COLO668 (cell line): ENCODE measurements at regions not wholly inside any gene's neighbourhood (a gene's known extent, or its start where the extent isn't known, plus 50 kb on each side); places are given as distances from the start of the nearest gene placed in this dataset.
"Not testable (repeated sequence)": the region's sequence is repeated elsewhere in the genome, so short reads cannot be mapped to it uniquely, and the experiment has no call there.

Source experiments
- DNase-seq: peaks from one replicate; lab custom pipeline; 2025; ENCODE audit not compliant: unreplicated experiment; lab: John Stamatoyannopoulos, UW

DNA sequence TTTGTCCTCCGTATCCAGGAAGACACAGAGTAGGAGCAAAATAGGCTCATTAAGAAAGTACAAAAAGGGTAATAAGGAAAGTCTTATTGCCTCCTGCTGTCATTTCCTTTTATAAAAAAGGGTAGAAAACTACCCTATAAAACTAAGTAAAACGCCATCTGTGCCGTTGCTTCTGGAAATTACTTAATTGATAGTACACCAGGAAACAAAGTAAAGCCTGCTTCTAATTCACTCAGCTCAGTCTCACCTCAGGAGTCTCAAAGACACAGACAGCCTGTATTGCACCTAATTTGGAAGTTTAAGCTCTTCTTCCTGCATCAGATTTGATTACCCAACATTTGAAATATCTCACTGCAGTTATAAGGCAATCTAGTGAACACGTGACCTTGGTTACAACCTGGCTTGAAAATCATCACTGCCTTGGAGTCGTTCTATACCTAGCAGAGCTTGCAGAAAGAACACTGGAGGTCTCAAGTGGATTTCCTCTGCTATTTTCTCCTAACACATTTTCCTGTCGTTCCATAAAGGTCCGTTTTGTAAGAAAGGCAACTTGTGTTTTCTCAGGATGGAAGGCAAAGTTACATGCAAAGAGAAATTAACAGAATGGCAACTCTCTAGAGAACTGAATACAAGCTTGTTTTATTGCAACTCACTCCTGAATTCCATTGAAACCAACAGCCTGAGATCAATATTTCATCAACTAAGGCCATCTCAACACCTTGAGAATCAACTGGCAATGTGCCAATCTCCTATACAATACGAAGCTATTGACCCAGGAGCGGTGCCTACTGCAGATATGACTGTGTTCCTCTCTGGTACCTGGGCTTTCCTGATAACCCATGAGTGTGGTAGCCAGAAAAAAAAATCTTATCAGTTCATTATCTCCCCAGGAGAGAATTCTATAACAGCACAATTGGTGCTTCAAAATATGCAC is 203.3 kb upstream of the LMCD1 start:
- peak; percentile 17 for DNase-seq

GRCh38 chr3:8301977-8302735 is 199.5 kb upstream of the LMCD1 start:
- DNase-seq, result no peak

DNA sequence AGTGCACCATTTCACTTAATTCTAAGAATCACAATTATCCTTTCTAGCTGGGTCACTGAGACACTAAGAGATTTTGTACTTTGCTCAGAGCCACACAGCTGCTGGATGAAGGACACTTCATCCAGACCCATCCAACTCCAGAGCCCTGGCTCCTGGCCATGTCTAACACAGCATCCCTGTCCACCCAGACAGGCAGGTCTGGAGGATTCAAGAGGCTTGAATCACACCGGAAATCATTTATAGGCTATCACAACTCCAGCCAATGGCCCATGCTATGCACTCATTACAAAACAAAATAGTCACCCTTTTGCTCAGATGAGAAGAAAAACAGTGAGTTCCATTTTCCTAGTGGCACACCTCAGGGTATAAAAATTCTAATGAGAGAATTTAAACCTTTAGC is 198.2 kb upstream of the LMCD1 start:
- peak; percentile 22 for DNase-seq

GRCh38 chr3:8305371-8305770 is 196.3 kb upstream of the LMCD1 start:
- no peak for DNase-seq

DNA sequence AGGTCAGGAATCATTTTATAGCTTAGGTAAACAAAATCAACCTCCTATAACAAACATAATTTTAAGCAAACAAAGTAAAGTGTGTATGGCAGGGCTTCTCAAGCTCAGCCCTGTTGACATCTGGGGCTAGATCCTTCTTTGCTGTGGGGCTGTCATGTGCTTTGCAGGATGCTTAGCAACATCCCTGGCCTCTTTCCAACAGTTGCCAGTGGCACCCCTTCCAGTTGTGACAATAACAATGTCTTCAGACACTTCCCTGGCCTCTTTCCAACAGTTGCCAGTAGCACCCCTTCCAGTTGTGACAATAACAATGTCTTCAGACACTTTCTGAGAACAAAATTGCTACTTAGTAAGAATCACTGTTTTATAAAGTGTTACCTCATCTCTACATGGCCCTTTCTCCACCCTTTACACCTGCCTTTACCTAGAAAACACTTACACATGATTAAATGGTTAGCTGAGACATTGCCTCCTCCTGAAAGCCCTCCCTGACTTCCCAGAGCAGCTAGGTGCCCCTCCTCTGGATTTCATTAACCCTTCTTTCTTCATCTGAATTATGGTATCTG is 194.0 kb upstream of the LMCD1 start:
- DNase-seq, result peak; percentile 75

GRCh38 chr3:8311321-8311720 is 190.3 kb upstream of the LMCD1 start:
- DNase-seq, result no peak

DNA sequence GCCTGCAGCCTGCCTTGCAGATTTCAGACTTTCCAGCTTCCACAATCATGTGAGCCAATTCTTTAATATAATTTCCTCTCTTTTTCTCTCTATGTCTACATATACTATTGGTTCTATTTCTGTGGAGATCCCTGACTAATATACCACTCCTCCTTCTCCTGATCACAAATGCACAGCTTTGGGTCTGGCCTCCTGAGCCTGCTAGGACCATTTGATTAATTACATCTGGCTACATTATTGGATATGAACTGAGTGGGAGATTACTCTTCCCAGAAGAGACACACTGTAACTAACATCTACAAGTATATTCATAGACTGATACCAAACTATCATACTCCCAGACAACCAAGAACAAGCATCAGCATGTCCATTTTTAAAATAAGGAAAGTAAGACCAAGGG is 188.9 kb upstream of the LMCD1 start:
- DNase-seq, result no peak

DNA sequence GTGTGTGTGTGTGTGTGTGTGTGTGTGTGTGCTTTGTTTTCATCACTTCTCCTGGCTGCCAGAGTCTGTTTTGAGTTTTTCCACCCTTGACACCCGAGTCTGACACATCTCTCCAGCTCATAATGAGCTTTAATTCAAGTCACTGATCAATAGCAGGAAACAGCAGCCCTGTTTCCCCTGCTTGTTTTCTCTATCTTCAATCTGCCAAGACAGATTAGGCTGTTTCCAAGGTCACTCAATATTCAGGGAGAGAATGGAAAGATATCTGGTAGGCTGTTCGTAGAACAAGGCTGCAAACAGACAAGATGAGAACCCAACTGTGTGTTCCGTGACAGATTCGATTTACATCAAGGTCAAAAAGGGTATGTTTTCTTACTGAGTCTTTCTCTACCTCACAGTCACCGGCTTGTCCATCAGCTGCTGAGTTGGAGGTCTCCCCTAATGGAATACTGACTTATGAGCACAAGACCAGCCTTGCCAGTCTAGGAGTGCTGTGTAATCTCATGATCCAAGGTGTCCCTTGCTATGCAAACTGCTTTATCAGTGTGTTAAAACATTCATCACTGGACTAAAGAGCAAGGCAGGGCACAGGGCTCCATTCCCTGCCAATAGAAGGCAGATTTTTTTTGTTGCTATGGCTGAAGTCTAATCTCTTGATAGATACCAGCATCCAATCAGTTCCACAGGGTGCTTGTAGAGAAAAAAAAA is 187.9 kb upstream of the LMCD1 start:
- DNase-seq, result no peak

DNA sequence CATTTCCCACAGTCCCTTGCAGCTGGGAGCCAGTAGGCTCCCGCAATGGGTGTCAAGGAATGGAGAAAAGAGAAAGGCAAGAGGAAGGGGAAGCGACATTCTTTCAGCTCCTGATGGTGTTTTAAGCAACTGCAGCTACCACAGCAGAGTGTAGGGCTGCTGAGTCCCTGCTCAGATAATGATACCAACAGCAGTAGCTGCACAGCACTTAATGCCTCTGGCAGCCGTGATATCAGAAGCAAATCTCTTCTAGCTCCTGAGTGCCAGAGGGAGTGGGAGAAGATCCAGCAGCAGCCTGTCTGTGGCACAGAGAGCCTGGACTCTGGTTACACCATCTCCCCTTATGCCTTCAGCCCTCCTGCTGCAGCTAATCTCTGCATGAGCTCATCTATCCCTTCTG is 186.1 kb upstream of the LMCD1 start:
- not testable (repeated sequence) for DNase-seq

GRCh38 chr3:8317661-8318649 is 183.7 kb upstream of the LMCD1 start:
- peak; percentile 17 for DNase-seq

DNA sequence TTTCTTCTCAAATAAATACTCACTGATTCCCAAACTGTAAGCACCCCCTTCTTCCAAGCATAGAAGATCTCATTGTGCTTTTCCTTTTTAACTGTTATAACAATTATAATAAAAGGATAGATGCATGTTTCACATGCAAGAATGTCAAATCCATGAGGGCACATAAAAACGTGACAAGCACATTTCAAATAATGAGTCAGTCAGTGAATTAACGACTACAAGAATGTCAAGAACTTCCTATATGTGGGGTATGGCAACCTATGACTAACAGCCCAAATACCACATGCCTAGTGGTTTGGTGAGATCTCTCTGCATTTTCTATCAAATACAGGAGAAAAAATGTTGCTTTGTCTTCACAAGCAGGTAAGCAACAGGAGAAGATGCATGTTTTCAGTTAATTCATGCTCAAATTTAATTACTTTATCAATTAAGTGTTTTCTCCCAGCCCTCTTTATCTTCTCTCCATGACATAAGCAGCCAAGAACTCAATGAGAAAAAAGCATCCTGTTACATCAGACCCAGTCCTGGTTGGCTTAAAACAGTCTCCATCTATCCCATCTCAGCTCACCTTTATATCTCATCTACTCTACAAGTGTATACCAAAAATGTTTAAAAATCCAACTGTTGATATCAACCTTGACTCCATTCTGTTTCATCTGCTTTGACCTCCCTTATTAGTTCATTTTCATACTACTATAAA is 181.5 kb upstream of the LMCD1 start:
- no peak for DNase-seq

DNA sequence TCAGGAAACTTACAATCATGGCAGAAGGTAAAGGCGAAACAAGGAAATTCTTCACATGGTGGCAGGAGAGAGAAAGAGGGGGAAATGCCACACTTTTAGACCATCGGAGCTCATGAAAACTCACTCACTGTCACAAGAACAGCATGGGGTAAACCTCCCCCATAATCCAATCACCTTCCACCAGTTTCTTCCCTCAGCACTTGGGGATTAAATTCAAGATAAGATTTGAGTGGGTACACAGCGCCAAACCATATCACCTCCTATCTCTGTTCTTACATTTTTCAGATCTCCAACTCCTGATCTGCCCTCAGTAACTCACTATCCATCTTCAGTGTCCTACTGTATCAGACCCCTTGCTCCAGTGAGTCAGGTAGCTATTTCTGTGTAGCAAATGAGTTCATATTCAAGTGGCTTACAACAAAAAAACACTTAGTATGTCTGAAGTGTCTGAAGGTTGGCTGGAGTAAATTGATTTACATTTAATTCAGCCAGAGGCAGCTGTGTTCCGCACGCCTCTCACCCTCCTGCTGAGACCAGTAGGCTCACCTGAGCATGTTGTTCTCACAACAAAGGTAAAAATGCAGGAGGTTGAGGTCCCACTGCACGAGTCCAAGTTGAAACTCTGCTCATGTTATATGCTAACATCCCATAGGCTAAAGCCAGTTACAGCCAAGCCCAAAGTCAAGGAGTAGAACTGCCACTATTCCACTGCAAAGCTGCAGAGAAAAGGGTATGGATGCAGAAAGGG is 180.7 kb upstream of the LMCD1 start:
- DNase-seq, result peak; percentile 22

DNA sequence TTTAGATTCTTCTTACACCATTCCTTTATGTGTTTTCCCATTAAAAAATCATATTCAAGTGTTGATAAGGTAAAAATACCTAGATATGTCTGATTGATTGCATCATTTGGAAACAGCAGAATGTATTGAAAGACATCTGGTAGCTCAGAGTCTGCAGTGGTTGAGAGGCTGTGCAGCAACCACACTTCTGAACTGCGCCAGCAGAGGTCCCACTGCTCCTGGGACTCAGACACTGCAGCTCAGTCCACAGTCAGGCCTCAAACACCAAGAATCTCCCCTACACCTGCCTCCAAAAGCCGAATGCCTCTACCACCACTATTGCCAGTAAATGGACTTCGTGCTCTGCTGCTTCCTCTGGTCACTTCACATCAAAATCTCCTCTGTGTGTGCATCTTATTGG is 176.9 kb upstream of the LMCD1 start:
- DNase-seq, result peak; percentile 31

DNA sequence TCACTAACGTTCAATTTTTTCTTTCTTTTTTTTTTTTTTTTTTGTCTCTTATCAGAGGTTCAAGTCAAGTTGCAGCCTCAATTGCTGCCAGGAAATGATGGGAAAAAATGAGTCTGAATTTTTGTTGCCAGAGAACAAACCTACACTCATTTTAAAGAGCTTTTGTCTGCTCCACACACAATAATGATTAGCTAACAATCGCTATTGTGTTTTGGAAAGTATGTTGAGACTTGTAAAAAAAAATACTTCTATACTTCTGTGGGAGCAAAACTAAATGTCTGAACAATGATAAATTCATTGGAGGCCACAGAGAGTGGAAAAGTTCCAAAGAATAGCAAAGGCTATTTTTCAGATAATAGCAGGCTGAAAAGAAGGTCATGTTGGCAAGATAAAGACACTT is 176.3 kb upstream of the LMCD1 start:
- no peak for DNase-seq

DNA sequence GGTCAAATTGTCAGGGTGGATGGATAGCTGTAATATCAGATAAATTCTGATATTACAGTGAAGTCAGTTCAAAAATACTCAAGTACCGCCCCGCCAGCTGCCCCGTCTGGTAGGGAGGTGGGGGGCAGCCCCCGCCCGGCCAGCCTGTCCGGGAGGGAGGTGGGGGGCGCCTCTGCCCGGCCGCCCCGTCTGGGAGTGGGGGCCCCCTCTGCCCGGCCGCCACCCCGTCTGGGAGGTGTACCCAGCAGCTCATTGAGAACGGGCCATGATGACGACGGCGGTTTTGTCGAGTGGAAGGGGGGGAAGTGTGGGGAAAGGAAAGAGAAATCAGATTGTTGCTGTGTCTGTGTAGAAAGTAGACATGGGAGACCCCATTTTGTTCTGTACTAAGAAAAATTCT is 175.8 kb upstream of the LMCD1 start:
- DNase-seq, result not testable (repeated sequence)

DNA sequence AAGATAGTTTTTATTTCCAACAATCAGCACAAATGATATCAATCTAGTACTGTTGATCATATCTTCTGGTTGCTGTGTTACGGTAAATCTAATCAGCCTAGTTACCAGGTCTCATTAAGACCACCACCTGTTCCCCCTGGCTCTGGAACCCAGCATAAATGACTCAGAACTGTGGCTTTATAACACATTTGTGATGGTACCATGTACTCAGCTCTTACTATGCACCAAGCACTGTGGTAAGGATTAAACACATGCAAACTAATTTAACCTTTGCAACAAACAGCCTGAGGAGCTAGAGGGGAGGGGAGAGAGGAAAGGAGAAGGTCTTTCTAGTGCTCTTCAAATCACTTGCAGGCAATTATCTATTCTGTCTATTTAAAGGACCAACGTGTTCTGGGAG is 173.9 kb upstream of the LMCD1 start:
- DNase-seq, result no peak

DNA sequence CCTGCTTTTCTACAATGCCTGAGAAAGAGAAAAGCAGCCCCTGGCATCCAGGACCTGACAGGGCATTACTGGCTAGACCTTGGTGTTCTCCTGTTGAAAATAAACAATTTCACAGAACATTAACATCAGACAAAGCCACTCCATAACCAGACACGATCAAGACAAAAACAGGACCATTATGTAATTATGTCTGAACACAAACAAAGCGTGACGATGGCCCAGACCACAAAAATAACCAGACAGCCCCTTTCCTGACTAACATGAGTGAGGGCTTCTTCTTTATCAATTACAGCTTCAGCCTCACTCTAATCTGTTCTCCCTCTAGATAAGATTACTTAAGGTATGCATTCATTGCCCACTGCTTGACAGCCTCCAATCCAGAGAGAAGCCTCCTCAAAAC is 172.7 kb upstream of the LMCD1 start:
- DNase-seq, result peak; percentile 21

DNA sequence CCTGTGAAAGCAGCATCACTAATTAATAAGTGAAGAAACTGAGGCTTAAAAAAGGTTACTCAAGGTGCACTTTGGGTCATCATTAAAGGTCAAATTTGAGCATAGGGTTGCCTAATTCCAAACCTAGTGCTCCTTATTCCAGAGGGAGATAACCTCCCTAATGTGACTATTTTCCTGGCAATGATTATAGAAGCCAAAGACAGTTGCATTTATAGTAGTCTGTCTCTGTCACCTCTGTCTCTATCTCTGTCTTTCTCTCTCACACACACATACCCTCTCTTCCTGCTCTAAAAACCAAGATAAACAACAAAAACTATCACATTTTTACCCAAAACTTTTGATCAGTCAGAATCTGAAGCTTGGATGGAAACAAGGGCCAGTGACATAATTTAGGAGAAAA is 172.0 kb upstream of the LMCD1 start:
- DNase-seq, result no peak

GRCh38 chr3:8336456-8336855 is 165.2 kb upstream of the LMCD1 start:
- no peak for DNase-seq
